ENCODE measurements at regions not wholly inside any gene's neighbourhood (a gene's known extent, or its start where the extent isn't known, plus 50 kb on each side); places are given as distances from the start of the nearest gene placed in this dataset.

DNA sequence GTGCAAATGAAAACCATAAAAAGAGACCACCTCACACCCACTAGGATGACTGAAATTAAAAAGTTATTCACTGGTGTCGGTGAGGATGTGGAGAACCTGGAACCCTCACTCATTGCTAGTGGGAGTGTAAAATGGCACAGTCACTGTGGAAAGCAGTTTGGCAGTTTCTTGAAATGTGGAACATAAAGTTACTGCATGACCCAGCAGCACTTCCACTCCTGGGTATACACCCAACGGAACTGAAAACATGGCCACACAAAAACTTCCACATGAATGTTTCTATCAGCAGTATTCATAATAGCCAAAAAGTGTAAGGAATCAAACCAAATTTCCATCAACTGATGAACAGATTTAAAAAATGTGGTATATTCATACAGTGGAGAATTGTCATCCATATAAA is 65.1 kb upstream of the SLC66A3 start:
- no peaks in the 10 kb centered on the region for H3K4me1 ChIP-seq (ENCODE audit: insufficient read depth)
- WGBS, result 91% methylated on average over 2 of the region's 2 CpGs
- no peak overlapping the region for H3K4me3 ChIP-seq (ENCODE audit: low read depth, low read length)
- H3K36me3 ChIP-seq (ENCODE audit: insufficient read depth), result no peaks in the 10 kb centered on the region
- DNase-seq (ENCODE audit: extremely low spot score), result no peak
- H3K27ac ChIP-seq (ENCODE audit: low read depth), result no peak overlapping the region

DNA sequence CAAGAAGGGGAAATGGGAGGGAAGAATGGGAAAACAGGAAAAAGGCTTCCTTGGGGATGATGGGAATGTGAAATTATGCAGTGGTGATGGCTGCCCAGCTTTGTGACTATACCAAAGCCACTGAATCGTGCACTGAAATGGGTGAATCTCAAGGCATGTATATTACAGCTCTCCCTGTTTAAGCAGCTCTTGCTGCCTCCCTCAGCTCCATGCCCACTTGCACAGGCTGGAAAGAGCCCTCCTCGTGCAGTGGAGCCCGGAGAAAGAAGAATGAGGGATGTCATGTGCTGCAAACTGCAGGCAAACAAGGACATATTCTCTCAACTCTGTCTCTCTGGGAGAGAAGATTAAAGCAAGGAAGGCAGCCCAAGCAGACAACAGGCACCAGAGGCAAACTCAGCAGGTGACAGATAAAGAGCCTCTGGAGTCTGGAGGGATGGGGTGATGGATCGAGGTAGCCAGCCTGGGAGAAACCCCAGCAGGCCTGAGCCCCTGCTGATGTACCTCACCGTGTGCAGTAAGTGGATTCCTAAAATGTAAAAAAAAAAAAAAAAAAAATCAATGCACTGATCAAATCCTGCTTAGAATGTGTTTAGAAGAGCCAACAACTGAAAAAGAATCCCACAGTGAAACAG is 62.4 kb upstream of the SLC66A3 start:
- DNase-seq (ENCODE audit: extremely low spot score), result no peak
- H3K4me3 ChIP-seq (ENCODE audit: low read depth, low read length), result no peak overlapping the region
- 69% methylated on average over 5 of the region's 5 CpGs for WGBS
- H3K4me1 ChIP-seq (ENCODE audit: insufficient read depth), result no peaks in the 10 kb centered on the region
- no peaks in the 10 kb centered on the region for H3K36me3 ChIP-seq (ENCODE audit: insufficient read depth)
- no peak overlapping the region for H3K27ac ChIP-seq (ENCODE audit: low read depth)

DNA sequence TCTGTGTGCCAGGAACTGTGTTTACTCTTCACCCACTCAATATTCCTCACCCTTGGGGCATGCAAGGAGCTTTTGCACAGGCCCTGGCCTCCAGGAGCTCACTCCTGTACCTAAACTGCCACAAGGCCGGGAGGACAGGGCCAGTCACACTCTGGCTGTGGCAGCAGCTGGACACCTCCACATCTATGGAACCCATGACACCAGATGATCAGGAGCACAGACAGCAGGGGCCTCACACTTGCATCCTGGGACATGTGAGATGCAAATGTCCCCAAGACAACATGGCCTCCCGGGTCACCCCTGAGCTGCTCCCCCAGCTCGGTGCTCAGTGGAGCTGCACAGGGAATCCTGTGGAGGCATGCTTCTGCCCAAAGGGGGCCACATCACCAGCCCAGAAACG is 61.8 kb upstream of the SLC66A3 start:
- WGBS, result 62% methylated on average over 4 of the region's 4 CpGs
- Histone ChIP-seq H3K36me3 (ENCODE audit: insufficient read depth) (no peaks in the 10 kb centered on the region), H3K4me3 (ENCODE audit: low read depth, low read length) (no peak overlapping the region), H3K27ac (ENCODE audit: low read depth) (no peak overlapping the region), H3K4me1 (ENCODE audit: insufficient read depth) (no peaks in the 10 kb centered on the region)
- no peak for DNase-seq (ENCODE audit: extremely low spot score)

DNA sequence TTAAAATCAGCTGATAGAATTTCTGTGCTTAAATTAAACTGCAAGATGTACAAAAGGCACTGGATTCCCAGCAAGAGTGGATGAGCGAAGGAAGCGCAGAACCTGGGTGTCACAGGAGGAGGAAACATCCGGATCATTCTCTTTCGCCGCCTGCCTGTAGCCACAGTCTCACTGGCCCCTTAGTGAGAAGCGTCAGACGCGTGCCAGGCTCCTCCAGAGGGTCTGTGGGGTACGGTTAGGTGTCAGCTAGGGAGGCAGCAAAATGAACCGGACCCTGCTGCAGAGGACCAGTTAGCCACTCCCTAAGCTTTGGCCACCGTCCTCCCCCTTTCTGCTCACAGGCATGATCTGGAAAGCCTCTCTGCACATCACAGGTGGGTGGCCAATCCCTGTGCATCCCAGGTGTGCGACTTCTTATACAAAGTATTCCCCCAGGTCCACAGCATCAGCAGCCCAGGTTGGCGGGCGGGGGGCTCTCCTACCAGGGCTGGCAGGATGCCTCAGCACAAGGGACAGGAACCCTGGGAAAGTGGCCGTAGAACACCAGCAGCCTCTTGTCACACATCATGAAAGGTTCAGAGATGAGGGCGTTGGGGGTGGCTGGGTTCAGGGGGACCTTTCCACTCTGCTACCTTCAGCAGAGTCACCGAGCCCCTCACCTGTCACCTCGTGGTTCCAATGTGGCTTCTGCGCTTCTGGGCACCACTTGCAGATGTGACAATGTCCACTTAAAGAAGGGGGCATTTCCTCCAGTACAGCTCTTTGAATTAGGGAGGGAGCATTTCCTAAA is 61.1 kb upstream of the SLC66A3 start:
- WGBS, result 75% methylated on average over 19 of the region's 19 CpGs
- H3K4me1 ChIP-seq (ENCODE audit: insufficient read depth), result no peaks in the 10 kb centered on the region
- DNase-seq (ENCODE audit: extremely low spot score), result no peak

DNA sequence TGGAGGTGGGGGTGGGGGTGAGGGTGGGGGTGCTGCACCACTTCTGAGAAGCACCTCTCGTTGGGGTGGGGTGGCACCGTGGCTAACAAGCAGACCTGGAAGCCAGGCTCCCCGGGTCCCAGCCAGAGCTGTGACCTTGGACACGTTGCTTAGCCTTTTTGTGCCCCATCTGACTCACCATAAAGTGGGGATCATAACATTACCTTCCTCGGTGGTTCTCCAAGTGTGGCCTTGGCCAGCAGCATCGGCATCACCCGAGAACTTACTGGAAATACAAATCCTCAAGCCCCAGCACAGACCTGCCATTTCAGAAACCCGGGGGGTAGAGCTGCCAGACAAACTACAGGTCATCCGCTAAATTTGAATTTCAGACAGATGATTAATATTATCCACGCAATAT is 58.7 kb upstream of the SLC66A3 start:
- no peak overlapping the region for H3K4me3 ChIP-seq (ENCODE audit: low read depth, low read length)
- H3K27ac ChIP-seq (ENCODE audit: low read depth), result no peak overlapping the region
- 81% methylated on average over 10 of the region's 10 CpGs for WGBS
- H3K4me1 ChIP-seq (ENCODE audit: insufficient read depth), result no peaks in the 10 kb centered on the region
- DNase-seq (ENCODE audit: extremely low spot score), result no peak
- H3K36me3 ChIP-seq (ENCODE audit: insufficient read depth), result no peaks in the 10 kb centered on the region

More for the DNA sequence above, 61.1 kb upstream of the SLC66A3 start:
- Histone ChIP-seq H3K4me3 (ENCODE audit: low read depth, low read length) (no peak overlapping the region), H3K27ac (ENCODE audit: low read depth) (no peak overlapping the region), H3K36me3 (ENCODE audit: insufficient read depth) (no peaks in the 10 kb centered on the region)

DNA sequence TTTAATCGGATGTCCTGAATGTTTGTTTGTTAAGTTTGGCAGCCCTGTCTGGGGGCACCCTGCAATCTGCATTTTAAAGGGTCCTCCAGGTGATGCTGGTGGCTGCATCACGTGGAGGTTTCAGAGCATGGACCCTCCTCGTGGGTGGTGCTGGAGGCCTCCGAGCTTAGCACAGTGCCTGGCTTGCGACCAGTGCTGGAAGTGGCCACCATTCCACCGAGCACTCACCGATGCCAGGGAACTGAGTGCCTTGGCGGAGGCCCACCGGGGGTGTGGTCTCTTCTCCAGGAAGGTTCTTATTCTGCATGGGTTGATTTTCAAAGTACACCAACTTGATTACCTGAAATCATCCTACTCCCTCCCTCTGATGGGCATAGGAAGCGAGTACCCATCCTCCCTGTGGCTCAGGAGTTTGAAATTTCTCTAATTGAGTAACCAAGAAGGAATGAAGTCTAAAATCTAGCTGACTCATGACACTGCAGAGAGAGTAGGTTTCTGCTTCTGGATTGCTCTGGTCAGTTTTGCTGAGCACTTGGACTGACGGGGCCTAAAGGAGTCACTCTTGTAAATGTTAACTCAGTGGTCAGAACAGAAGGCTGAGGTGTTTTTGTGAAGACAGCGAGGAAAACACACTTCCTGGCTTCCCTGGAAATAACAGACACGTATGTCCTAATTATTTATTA is 58.1 kb upstream of the SLC66A3 start:
- no peak overlapping the region for H3K4me3 ChIP-seq (ENCODE audit: low read depth, low read length)
- no peak for DNase-seq (ENCODE audit: extremely low spot score)
- WGBS, result 71% methylated on average over 13 of the region's 13 CpGs
- no peaks in the 10 kb centered on the region for H3K36me3 ChIP-seq (ENCODE audit: insufficient read depth)
- no peak overlapping the region for H3K27ac ChIP-seq (ENCODE audit: low read depth)
- no peaks in the 10 kb centered on the region for H3K4me1 ChIP-seq (ENCODE audit: insufficient read depth)

DNA sequence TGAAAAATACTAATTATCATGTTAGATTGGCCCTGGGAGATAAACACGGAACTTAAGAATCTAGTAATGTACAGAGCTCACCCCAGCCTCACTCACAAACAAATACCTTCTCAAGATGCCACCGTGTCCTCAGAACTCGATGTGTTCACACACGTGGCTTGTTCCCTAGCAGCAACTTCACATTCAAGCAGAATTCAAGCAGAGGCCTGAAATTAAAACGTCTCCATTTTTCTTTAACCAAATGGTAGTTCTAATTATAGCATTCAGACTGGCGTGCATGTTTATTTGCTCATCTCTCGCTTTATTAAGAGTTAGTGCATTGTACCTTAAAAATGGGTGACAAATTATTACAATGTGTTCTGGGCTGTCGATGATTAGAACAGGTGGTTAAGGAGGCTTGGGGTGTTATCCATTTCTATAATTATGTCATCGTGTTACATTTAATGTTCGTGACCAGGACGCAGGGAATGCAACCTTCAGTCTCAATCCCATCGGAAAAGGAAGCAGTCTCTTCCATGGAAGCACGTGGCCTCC is 57.3 kb upstream of the SLC66A3 start:
- H3K36me3 ChIP-seq (ENCODE audit: insufficient read depth), result no peaks in the 10 kb centered on the region
- H3K4me1 ChIP-seq (ENCODE audit: insufficient read depth), result no peaks in the 10 kb centered on the region
- H3K4me3 ChIP-seq (ENCODE audit: low read depth, low read length), result no peak overlapping the region
- H3K27ac ChIP-seq (ENCODE audit: low read depth), result no peak overlapping the region
- DNase-seq (ENCODE audit: extremely low spot score), result no peak
- WGBS, result 80% methylated on average over 13 of the region's 13 CpGs

DNA sequence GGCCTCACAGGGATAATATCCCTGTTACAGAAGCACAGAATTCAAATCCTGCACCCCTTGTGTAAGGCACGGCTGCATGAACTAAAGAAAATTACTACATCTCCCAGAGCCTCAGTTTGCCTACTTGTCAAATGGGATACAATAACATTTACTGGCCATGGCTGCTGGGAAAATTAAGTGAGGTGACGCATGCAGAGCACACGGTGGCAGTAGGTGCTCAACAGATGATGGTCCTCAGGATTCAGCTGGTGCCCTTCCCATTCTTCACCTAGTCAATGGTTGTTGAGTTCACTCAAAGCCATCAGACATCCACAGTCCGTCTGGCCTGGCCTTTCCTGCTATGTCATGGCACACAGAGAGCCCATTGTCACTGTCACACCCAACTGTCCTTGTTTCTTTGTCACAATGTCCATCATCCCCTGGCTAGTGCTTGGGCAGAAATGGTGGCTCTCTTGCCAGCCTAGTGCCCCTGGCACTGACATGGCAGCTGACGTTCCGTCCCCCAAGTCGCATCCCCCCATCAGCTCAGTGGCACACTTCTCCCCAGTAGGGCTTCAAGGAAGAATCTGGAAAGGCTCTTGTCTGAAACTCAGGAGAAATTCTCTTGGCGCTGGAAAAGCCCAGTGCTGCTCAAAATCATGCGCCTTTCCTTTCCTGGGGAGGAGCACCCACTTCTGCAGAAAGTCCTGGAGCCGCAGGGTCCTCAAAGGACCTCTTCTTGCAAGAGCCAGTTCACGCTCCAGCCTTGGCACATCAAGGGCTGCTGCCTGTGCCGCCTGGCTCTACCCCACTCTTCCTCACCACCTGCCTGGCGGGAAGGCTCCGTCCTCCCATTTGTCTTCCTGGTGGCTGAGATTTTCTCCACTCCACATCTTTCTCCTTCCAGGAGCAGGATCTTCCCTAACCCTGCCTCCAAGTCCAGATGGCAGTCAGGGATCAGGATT is 55.9 kb upstream of the SLC66A3 start:
- no peaks in the 10 kb centered on the region for H3K4me1 ChIP-seq (ENCODE audit: insufficient read depth)
- 90% methylated on average over 14 of the region's 14 CpGs for WGBS
- H3K4me3 ChIP-seq (ENCODE audit: low read depth, low read length), result no peak overlapping the region
- no peak for DNase-seq (ENCODE audit: extremely low spot score)
- no peaks in the 10 kb centered on the region for H3K36me3 ChIP-seq (ENCODE audit: insufficient read depth)
- H3K27ac ChIP-seq (ENCODE audit: low read depth), result no peak overlapping the region

DNA sequence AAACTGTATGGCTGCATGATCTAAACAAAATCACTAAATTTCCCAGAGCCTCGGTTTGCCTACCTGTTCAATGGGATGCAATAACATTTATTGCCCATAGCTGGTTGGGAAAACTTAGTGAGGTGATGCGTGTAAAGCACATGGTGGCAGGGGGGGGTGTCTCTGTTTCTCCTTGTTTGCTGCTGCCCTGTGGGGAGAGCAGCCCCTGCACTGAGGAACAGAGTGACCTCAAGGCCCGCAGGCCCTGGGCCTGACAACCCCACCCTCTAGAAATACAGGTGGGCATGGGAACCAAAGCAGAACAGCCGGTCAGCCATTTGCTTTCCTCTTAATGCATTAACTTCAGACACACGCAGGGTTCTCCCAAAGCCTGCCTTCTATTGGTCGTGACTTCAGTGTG is 55.1 kb upstream of the SLC66A3 start:
- DNase-seq (ENCODE audit: extremely low spot score), result no peak
- 92% methylated on average over 6 of the region's 6 CpGs for WGBS
- Histone ChIP-seq H3K36me3 (ENCODE audit: insufficient read depth) (no peaks in the 10 kb centered on the region), H3K4me3 (ENCODE audit: low read depth, low read length) (no peak overlapping the region), H3K27ac (ENCODE audit: low read depth) (no peak overlapping the region), H3K4me1 (ENCODE audit: insufficient read depth) (no peaks in the 10 kb centered on the region)

DNA sequence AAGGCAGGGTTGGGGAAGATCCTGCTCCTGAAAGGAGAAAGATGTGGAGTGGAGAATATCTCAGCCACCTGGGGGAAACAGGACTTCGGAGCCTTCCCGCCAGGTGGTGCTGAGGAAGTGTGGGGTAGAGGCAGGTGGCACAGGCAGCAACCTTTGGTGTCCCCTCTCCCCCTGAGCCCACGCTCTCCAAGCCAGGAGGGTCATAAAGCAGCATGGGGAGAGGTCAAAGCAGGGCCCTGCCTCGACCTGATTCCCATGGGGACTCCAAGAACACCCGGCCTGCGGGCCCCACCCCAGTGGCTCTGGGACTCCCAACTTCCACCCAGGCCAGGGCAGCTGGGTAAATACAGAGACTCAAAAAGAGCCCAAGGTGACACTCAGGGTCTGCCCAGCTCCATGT is 54.3 kb upstream of the SLC66A3 start:
- 89% methylated on average over 6 of the region's 6 CpGs for WGBS
- Histone ChIP-seq H3K4me3 (ENCODE audit: low read depth, low read length) (no peak overlapping the region), H3K36me3 (ENCODE audit: insufficient read depth) (no peaks in the 10 kb centered on the region), H3K4me1 (ENCODE audit: insufficient read depth) (no peaks in the 10 kb centered on the region), H3K27ac (ENCODE audit: low read depth) (no peak overlapping the region)
- no peak for DNase-seq (ENCODE audit: extremely low spot score)

DNA sequence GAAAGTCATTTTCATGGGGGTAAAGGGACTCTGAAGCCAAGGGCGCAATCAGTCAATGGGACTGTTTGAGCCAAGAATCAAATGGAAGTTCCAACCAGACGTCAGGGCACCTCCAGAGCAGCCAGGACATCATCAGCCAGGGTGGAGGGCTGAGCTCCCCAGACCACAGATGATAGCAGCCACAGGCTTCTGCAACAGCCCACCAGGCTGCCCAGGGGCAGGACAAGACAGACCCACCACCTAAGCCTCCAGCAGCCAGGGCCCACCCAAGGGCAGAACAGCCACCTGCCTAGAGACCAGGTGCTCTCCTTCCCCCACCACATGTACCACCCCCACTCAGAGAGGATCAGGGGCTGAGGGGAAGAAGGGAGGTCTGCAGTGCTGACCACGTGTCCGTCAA is 53.8 kb upstream of the SLC66A3 start:
- H3K27ac ChIP-seq (ENCODE audit: low read depth), result no peak overlapping the region
- H3K36me3 ChIP-seq (ENCODE audit: insufficient read depth), result no peaks in the 10 kb centered on the region
- no peak overlapping the region for H3K4me3 ChIP-seq (ENCODE audit: low read depth, low read length)
- no peak for DNase-seq (ENCODE audit: extremely low spot score)
- no peaks in the 10 kb centered on the region for H3K4me1 ChIP-seq (ENCODE audit: insufficient read depth)
- WGBS, result 77% methylated on average over 4 of the region's 4 CpGs

DNA sequence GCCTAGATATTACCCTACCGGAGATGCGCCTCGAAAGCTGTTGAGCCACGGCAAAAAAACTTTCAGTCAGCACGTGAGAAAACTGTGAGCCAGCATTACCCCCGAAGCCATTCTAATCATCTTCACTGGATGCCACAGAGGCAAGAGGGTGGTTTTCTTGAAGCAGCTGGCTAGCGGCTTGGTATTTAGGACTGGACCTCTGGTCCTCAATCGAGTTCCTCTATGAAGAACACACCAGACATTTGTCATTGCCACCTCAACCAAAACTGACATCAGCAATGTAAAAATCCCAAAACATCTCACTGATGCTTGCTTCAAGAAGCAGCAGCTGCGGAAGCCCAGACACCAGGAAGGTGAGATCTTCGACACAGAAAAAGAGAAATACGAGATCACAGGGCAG is 52.8 kb upstream of the SLC66A3 start:
- no peaks in the 10 kb centered on the region for H3K4me1 ChIP-seq (ENCODE audit: insufficient read depth)
- no peaks in the 10 kb centered on the region for H3K36me3 ChIP-seq (ENCODE audit: insufficient read depth)
- no peak overlapping the region for H3K27ac ChIP-seq (ENCODE audit: low read depth)
- no peak overlapping the region for H3K4me3 ChIP-seq (ENCODE audit: low read depth, low read length)
- 88% methylated on average over 11 of the region's 11 CpGs for WGBS
- DNase-seq (ENCODE audit: extremely low spot score), result no peak

All from urinary bladder (tissue), 3 donors.